Panc1 (cell line): ENCODE measurements at regions not wholly inside any gene's neighbourhood (a gene's known extent, or its start where the extent isn't known, plus 50 kb on each side); places are given as distances from the start of the nearest gene placed in this dataset.

Source experiments
- ATAC-seq: fragments of 200-7000 bp; cut with Tn5 transposase; 2 replicates; pipeline ENCODE4 v1.9.1; 2020; ENCODE audit warnings: mild to moderate bottlenecking, moderate library complexity
- BruUV-seq: library from RNA; stranded (reverse); fragments of 400-500 nt; replicated peaks from 2 replicates; lab custom pipeline; 2021; lab: Mats Ljungman, UMichigan
- CTCF ChIA-PET: fragments of 300-600 bp; sonication (Branson Sonifier 250); formaldehyde crosslinking; loops from one replicate; lab custom pipeline; 2022; ENCODE audit warnings: antibody characterized with exemption; lab: Charles Lee
- POLR2A ChIA-PET: fragments of 300-600 bp; sonication (Branson Sonifier 250); formaldehyde crosslinking; loops from one replicate; lab custom pipeline; 2022; ENCODE audit warnings: antibody characterized with exemption; lab: Charles Lee
- DNase-seq: peaks from one replicate; pipeline ENCODE4 v3.0.0-alpha.2; 2010; ENCODE audit warnings: low read depth, low spot score
- H3K27ac ChIP-seq: 2 replicates; pipeline ENCODE4 v1.5.1; 2011; ENCODE audit warnings: mild to moderate bottlenecking, low read length, inconsistent platforms
- H3K27me3 ChIP-seq: fragments of 200-500 bp; sonication (Bioruptor generic); 2 replicates; pipeline ENCODE4 v1.6.0; 2014; ENCODE audit warnings: low read length, inconsistent platforms; ENCODE audit not compliant: control insufficient read depth, insufficient read depth
- H3K36me3 ChIP-seq: fragments of 200-500 bp; sonication (Bioruptor generic); 2 replicates; pipeline ENCODE4 v1.5.1; 2014; ENCODE audit warnings: inconsistent platforms, mild to moderate bottlenecking, low read length, moderate library complexity; ENCODE audit not compliant: control insufficient read depth, insufficient read depth
- H3K4me1 ChIP-seq: 2 replicates; pipeline ENCODE4 v1.5.1; 2011; ENCODE audit warnings: inconsistent platforms, mild to moderate bottlenecking, low read length, moderate library complexity; ENCODE audit not compliant: control insufficient read depth, insufficient read depth
- H3K4me3 ChIP-seq, 2 experiments: 2 replicates each; pipeline ENCODE4 v1.5.1; 2011 to 2012; ENCODE audit warnings: low read depth in 2 of 2, low read length in 2 of 2, mild to moderate bottlenecking in 2 of 2, inconsistent platforms in 1 of 2, moderate library complexity in 1 of 2
- H3K9me3 ChIP-seq: fragments of 200-500 bp; sonication (Bioruptor generic); 2 replicates; pipeline ENCODE4 v1.5.1; 2014; ENCODE audit warnings: low read depth, mild to moderate bottlenecking, inconsistent platforms, low read length, moderate library complexity; ENCODE audit not compliant: control insufficient read depth, insufficient read depth
- CTCF ChIP-seq: fragments of 450-650 bp; IDR thresholded peaks from 2 replicates; pipeline ENCODE4 v1.5.1; 2017; ENCODE audit warnings: mild to moderate bottlenecking
- POLR2AphosphoS5 ChIP-seq: IDR thresholded peaks from 2 replicates; pipeline ENCODE4 v1.6.1; 2012; ENCODE audit warnings: mild to moderate bottlenecking, low read depth, low read length, moderate library complexity
- REST ChIP-seq, 2 experiments: IDR thresholded peaks; 2 replicates each; pipeline ENCODE4 v1.6.1; 2011 to 2012; ENCODE audit warnings: low read depth in 2 of 2, control low read depth in 1 of 2, low read length in 1 of 2, mild to moderate bottlenecking in 1 of 2, moderate library complexity in 1 of 2; ENCODE audit not compliant: insufficient read depth in 1 of 2
- SIN3A ChIP-seq: IDR thresholded peaks from 2 replicates; pipeline ENCODE4 v1.6.1; 2012; ENCODE audit warnings: low read depth, mild to moderate bottlenecking, low read length, moderate library complexity, borderline replicate concordance; ENCODE audit not compliant: insufficient read depth
- TCF7L2 ChIP-seq: IDR thresholded peaks from 2 replicates; pipeline ENCODE4 v1.6.1; 2011; ENCODE audit warnings: mild to moderate bottlenecking, low read depth, low read length, inconsistent platforms
- in situ Hi-C: cut with HindIII; loops from 2 replicates; pipeline ENCODE4 v1.10.0; 2016; ENCODE audit warnings: low sequenced_read_pairs, low pct_unique_long_range_greater_than_20kb
- intact Hi-C: fragments of 100-400 bp; cut with micrococcal nuclease; formaldehyde crosslinking; loops from one replicate; pipeline ENCODE4 v1.10.0; 2022; ENCODE audit not compliant: unreplicated experiment

GRCh38 chr3:22620498-22620897, 582.6 kb upstream of the UBE2E2 start:
- in situ Hi-C loops: no loop called here

GRCh38 chr3:22621205-22621809, 581.8 kb upstream of the UBE2E2 start:
- no TSS peak for BruUV-seq
- no peak overlapping the region for H3K27ac ChIP-seq
- DNase-seq: no peak
- ChIA-PET CTCF (no interaction called here), POLR2A (no interaction called here)
- no peak overlapping the region; a peak in 1 of 4 replicates for H3K4me3 ChIP-seq
- no peak for ATAC-seq
- intact Hi-C loops: no loop called here
- in situ Hi-C loops: no loop called here
- TF ChIP-seq REST (IDR thresholded peaks at IDR 0.05; ENCODE audit: insufficient read depth in 1 of 2, low read depth in 2 of 2, low read length in 1 of 2) (no peak), SIN3A (no peak), CTCF (no peak), TCF7L2 (no peak), POLR2AphosphoS5 (no peak)
- no peaks in the 10 kb centered on the region for H3K4me1 ChIP-seq
- H3K36me3 ChIP-seq: no peaks in the 10 kb centered on the region
- no peaks in the 10 kb centered on the region for H3K9me3 ChIP-seq
- H3K27me3 ChIP-seq: no peaks in the 10 kb centered on the region

More at GRCh38 chr3:22620498-22620897, 582.6 kb upstream of the UBE2E2 start:
- Histone ChIP-seq H3K4me3 (no peak overlapping the region), H3K36me3 (no peaks in the 10 kb centered on the region), H3K4me1 (no peaks in the 10 kb centered on the region), H3K27me3 (no peaks in the 10 kb centered on the region), H3K27ac (no peak overlapping the region), H3K9me3 (no peaks in the 10 kb centered on the region)
- intact Hi-C loops: no loop called here
- no TSS peak for BruUV-seq
- TF ChIP-seq SIN3A: no peak
- no peak for TF ChIP-seq TCF7L2
- no peak for TF ChIP-seq CTCF
- no peak for TF ChIP-seq REST (IDR thresholded peaks at IDR 0.05; ENCODE audit: insufficient read depth in 1 of 2, low read depth in 2 of 2, low read length in 1 of 2)
- TF ChIP-seq POLR2AphosphoS5: no peak
- DNase-seq: no peak
- ATAC-seq: no peak
- ChIA-PET POLR2A (no interaction called here), CTCF (no interaction called here)
